ENCODE measurements at regions not wholly inside any gene's neighbourhood (a gene's known extent, or its start where the extent isn't known, plus 50 kb on each side); places are given as distances from the start of the nearest gene placed in this dataset.
"Not testable (repeated sequence)": the region's sequence is repeated elsewhere in the genome, so short reads cannot be mapped to it uniquely, and the experiment has no call there.

GRCh38 chr18:78875778-78876650 is 103.6 kb upstream of the SALL3 start:
- H3K4me3 ChIP-seq (ENCODE audit: low read depth, low read length): no peak overlapping the region
- H2AFZ ChIP-seq (ENCODE audit: low read length, unreplicated experiment): no peak overlapping the region
- H3K36me3 ChIP-seq (ENCODE audit: insufficient read depth, low read length): no peaks in the 10 kb centered on the region
- no peaks in the 10 kb centered on the region for H3K27me3 ChIP-seq (ENCODE audit: insufficient read depth, low read length)
- H3K4me1 ChIP-seq (ENCODE audit: control insufficient read depth, insufficient read depth, low read length, unreplicated experiment): no peaks in the 10 kb centered on the region
- no peaks in the 10 kb centered on the region for H3K79me2 ChIP-seq (ENCODE audit: control insufficient read depth, insufficient read depth, low read length, unreplicated experiment)
- H3K27ac ChIP-seq (ENCODE audit: low read depth, low read length): no peak overlapping the region

GRCh38 chr18:78876868-78877267 is 102.8 kb upstream of the SALL3 start:
- Histone ChIP-seq H3K27me3 (ENCODE audit: insufficient read depth, low read length) (no peaks in the 10 kb centered on the region), H2AFZ (ENCODE audit: low read length, unreplicated experiment) (no peak overlapping the region), H3K4me1 (ENCODE audit: control insufficient read depth, insufficient read depth, low read length, unreplicated experiment) (no peaks in the 10 kb centered on the region), H3K27ac (ENCODE audit: low read depth, low read length) (no peak overlapping the region), H3K79me2 (ENCODE audit: control insufficient read depth, insufficient read depth, low read length, unreplicated experiment) (no peaks in the 10 kb centered on the region), H3K36me3 (ENCODE audit: insufficient read depth, low read length) (no peaks in the 10 kb centered on the region), H3K4me3 (ENCODE audit: low read depth, low read length) (no peak overlapping the region)

GRCh38 chr18:78878335-78878734 is 101.3 kb upstream of the SALL3 start:
- no peak overlapping the region for H3K27ac ChIP-seq (ENCODE audit: low read depth, low read length)
- H3K4me3 ChIP-seq (ENCODE audit: low read depth, low read length): no peak overlapping the region
- no peaks in the 10 kb centered on the region for H3K4me1 ChIP-seq (ENCODE audit: control insufficient read depth, insufficient read depth, low read length, unreplicated experiment)
- H3K79me2 ChIP-seq (ENCODE audit: control insufficient read depth, insufficient read depth, low read length, unreplicated experiment): no peaks in the 10 kb centered on the region
- no peaks in the 10 kb centered on the region for H3K27me3 ChIP-seq (ENCODE audit: insufficient read depth, low read length)
- no peak overlapping the region for H2AFZ ChIP-seq (ENCODE audit: low read length, unreplicated experiment)
- no peaks in the 10 kb centered on the region for H3K36me3 ChIP-seq (ENCODE audit: insufficient read depth, low read length)

DNA sequence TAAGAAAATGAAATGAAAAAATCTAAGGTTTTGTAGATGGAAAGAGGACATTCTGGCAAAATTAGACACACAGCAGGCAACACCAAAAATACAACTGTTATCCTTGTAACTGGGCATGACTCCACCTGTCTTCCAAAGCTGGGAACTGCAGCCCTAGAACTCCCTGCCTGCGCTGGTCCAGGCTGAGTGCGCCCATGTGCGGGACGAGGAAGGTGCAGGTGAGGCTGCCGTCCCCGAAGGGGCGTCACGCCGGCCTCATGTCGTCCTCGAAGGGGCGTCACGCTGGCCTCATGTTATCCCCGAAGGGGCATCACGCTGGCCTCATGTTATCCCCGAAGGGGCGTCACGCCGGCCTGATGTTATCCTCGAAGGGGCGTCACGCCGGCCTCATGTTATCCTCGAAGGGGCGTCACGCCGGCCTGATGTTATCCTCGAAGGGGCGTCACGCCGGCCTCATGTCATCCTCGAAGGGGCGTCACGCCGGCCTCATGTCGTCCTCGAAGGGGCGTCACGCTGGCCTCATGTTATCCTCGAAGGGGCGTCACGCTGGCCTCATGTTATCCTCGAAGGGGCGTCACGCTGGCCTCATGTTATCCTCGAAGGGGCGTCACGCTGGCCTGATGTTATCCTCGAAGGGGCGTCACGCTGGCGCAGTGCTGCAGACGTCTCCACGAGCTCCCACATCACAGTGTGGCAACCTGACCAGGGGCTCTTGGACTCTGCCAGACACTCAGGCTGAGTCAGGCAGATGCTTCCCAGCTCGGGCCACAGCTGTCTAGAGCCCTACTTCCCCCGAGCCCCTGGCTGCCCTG is 100.3 kb upstream of the SALL3 start:
- not testable (repeated sequence) for H3K4me1 ChIP-seq (ENCODE audit: control insufficient read depth, insufficient read depth, low read length, unreplicated experiment); H3K27ac ChIP-seq (ENCODE audit: low read depth, low read length); H3K79me2 ChIP-seq (ENCODE audit: control insufficient read depth, insufficient read depth, low read length, unreplicated experiment); H3K4me3 ChIP-seq (ENCODE audit: low read depth, low read length); H3K36me3 ChIP-seq (ENCODE audit: insufficient read depth, low read length); H2AFZ ChIP-seq (ENCODE audit: low read length, unreplicated experiment); H3K27me3 ChIP-seq (ENCODE audit: insufficient read depth, low read length)

DNA sequence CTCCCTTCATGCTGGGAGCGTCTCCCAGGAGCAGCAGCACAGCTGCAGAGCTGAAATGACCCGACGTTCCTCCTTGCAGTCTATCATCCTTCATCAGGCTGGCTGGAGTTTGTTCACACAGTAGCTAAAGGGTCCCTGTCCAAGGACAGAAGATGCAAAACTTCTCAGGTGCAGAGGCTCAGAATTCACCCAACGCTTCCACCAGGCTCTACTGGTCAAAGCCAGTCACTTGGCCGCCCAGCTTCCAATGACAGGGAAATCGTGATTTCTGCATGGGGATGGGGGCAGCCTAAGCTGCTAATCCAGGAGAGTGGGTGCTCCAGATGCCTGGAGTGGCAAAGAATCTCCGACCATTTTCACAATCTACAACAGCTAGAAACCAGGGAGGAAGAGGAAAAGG is 97.0 kb upstream of the SALL3 start:
- Histone ChIP-seq H2AFZ (ENCODE audit: low read length, unreplicated experiment) (no peak overlapping the region), H3K27me3 (ENCODE audit: insufficient read depth, low read length) (no peaks in the 10 kb centered on the region), H3K4me3 (ENCODE audit: low read depth, low read length) (no peak overlapping the region), H3K4me1 (ENCODE audit: control insufficient read depth, insufficient read depth, low read length, unreplicated experiment) (no peaks in the 10 kb centered on the region), H3K79me2 (ENCODE audit: control insufficient read depth, insufficient read depth, low read length, unreplicated experiment) (no peaks in the 10 kb centered on the region), H3K27ac (ENCODE audit: low read depth, low read length) (no peak overlapping the region), H3K36me3 (ENCODE audit: insufficient read depth, low read length) (no peaks in the 10 kb centered on the region)

DNA sequence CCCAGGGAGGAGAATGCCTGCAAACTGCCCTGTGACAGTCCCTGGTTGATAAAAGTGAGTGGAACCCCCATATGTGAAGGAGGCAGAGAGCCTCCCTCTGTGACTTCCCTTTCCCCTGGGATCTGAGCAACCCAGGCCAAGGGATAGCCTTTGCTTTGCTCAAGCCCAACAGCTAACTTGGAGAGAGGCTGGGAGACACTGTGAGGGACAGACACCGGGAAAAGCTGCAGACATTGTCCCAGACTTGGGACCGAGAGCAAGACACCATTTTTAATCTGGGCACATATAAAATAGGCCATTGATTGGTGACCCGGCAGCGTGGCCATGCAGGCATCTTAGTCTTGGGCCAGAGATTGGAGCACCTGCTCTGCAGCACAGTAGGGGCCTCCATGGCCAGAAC is 96.1 kb upstream of the SALL3 start:
- Histone ChIP-seq H3K27me3 (ENCODE audit: insufficient read depth, low read length) (no peaks in the 10 kb centered on the region), H2AFZ (ENCODE audit: low read length, unreplicated experiment) (no peak overlapping the region)

DNA sequence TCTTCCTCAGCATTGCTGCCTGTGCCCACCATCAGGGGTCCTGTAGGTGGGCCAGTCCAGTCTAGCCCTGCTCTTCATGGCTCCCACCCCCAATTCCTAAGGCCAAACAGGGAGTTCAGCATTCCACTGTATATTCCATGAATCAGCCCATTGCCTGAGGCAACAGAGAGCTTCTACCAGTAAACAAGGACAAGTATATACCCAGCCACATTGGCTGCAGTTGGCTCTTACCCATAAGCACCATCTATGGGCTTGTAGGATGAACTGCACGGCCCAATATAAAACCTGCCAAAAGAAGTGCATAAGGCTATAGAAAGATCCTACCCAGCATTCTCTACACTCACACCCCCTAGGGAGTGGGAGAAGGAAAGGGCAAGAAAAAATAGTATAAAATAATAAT is 95.1 kb upstream of the SALL3 start:
- Histone ChIP-seq H3K79me2 (ENCODE audit: control insufficient read depth, insufficient read depth, low read length, unreplicated experiment) (no peaks in the 10 kb centered on the region), H2AFZ (ENCODE audit: low read length, unreplicated experiment) (no peak overlapping the region), H3K4me1 (ENCODE audit: control insufficient read depth, insufficient read depth, low read length, unreplicated experiment) (no peaks in the 10 kb centered on the region), H3K4me3 (ENCODE audit: low read depth, low read length) (no peak overlapping the region), H3K27ac (ENCODE audit: low read depth, low read length) (no peak overlapping the region), H3K36me3 (ENCODE audit: insufficient read depth, low read length) (no peaks in the 10 kb centered on the region), H3K27me3 (ENCODE audit: insufficient read depth, low read length) (no peaks in the 10 kb centered on the region)

More for the DNA sequence above, 96.1 kb upstream of the SALL3 start:
- H3K4me1 ChIP-seq (ENCODE audit: control insufficient read depth, insufficient read depth, low read length, unreplicated experiment): no peaks in the 10 kb centered on the region
- no peak overlapping the region for H3K27ac ChIP-seq (ENCODE audit: low read depth, low read length)
- H3K79me2 ChIP-seq (ENCODE audit: control insufficient read depth, insufficient read depth, low read length, unreplicated experiment): no peaks in the 10 kb centered on the region
- no peak overlapping the region for H3K4me3 ChIP-seq (ENCODE audit: low read depth, low read length)
- no peaks in the 10 kb centered on the region for H3K36me3 ChIP-seq (ENCODE audit: insufficient read depth, low read length)

DNA sequence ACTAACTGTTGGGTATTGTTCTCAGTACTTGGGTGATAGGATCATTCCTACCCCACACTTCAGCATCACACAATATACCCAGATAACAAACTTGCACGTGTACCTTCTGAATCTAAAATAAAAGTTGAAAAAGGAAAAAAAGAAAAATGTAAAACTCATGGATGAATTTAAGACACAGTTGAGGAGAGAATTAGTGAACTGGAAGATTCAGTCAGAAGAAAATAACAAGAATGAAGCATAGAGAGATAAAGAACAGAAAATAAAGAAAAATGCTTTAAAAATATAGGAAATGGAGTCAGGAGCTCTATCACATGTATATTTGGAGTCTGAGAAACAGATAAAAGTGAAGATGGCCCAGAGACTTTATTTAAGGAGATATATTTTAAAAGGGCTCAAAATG is 90.4 kb upstream of the SALL3 start:
- H3K36me3 ChIP-seq (ENCODE audit: insufficient read depth, low read length): no peaks in the 10 kb centered on the region
- no peaks in the 10 kb centered on the region for H3K79me2 ChIP-seq (ENCODE audit: control insufficient read depth, insufficient read depth, low read length, unreplicated experiment)
- no peak overlapping the region for H2AFZ ChIP-seq (ENCODE audit: low read length, unreplicated experiment)

GRCh38 chr18:78890388-78890787 is 89.2 kb upstream of the SALL3 start:
- no peaks in the 10 kb centered on the region for H3K27me3 ChIP-seq (ENCODE audit: insufficient read depth, low read length)
- no peak overlapping the region for H3K27ac ChIP-seq (ENCODE audit: low read depth, low read length)
- H3K4me3 ChIP-seq (ENCODE audit: low read depth, low read length): no peak overlapping the region

More for the DNA sequence above, 90.4 kb upstream of the SALL3 start:
- Histone ChIP-seq H3K4me1 (ENCODE audit: control insufficient read depth, insufficient read depth, low read length, unreplicated experiment) (no peaks in the 10 kb centered on the region), H3K27ac (ENCODE audit: low read depth, low read length) (no peak overlapping the region), H3K27me3 (ENCODE audit: insufficient read depth, low read length) (no peaks in the 10 kb centered on the region), H3K4me3 (ENCODE audit: low read depth, low read length) (no peak overlapping the region)

GRCh38 chr18:78891185-78891762 is 88.3 kb upstream of the SALL3 start:
- H2AFZ ChIP-seq (ENCODE audit: low read length, unreplicated experiment): no peak overlapping the region
- no peaks in the 10 kb centered on the region for H3K27me3 ChIP-seq (ENCODE audit: insufficient read depth, low read length)
- no peaks in the 10 kb centered on the region for H3K4me1 ChIP-seq (ENCODE audit: control insufficient read depth, insufficient read depth, low read length, unreplicated experiment)
- H3K79me2 ChIP-seq (ENCODE audit: control insufficient read depth, insufficient read depth, low read length, unreplicated experiment): no peaks in the 10 kb centered on the region
- no peak overlapping the region for H3K4me3 ChIP-seq (ENCODE audit: low read depth, low read length)
- H3K27ac ChIP-seq (ENCODE audit: low read depth, low read length): no peak overlapping the region
- H3K36me3 ChIP-seq (ENCODE audit: insufficient read depth, low read length): no peaks in the 10 kb centered on the region

More at GRCh38 chr18:78890388-78890787, 89.2 kb upstream of the SALL3 start:
- no peak overlapping the region for H2AFZ ChIP-seq (ENCODE audit: low read length, unreplicated experiment)
- no peaks in the 10 kb centered on the region for H3K79me2 ChIP-seq (ENCODE audit: control insufficient read depth, insufficient read depth, low read length, unreplicated experiment)
- no peaks in the 10 kb centered on the region for H3K36me3 ChIP-seq (ENCODE audit: insufficient read depth, low read length)
- no peaks in the 10 kb centered on the region for H3K4me1 ChIP-seq (ENCODE audit: control insufficient read depth, insufficient read depth, low read length, unreplicated experiment)
